K562 (cell line): ENCODE measurements at regions not wholly inside any gene's neighbourhood (a gene's known extent, or its start where the extent isn't known, plus 50 kb on each side); places are given as distances from the start of the nearest gene placed in this dataset.

ENCODE experiments used
- MAX ChIP-seq: sonication (generic); formaldehyde crosslinking; IDR thresholded peaks from 2 replicates; pipeline ENCODE4 v1.9.0; 2022; ENCODE audit warnings: mild to moderate bottlenecking, missing genetic modification reagents
- MTA2 ChIP-seq: fragments of 450-650 bp; IDR thresholded peaks from 2 replicates; pipeline ENCODE4 v1.6.1; 2016; ENCODE audit warnings: low read depth
- REST ChIP-seq, 2 experiments: fragments of 450-650 bp; formaldehyde crosslinking in 1 of 2; IDR thresholded peaks; 2 replicates each; pipeline versions ENCODE4 v1.4.0 to v1.6.1; 2014 to 2020; ENCODE audit warnings: mild to moderate bottlenecking in 2 of 2, borderline replicate concordance in 1 of 2, low read depth in 1 of 2
- XRCC4 ChIP-seq: IDR thresholded peaks from one replicate; pipeline ENCODE4 v1.6.1; 2011; ENCODE audit not compliant: insufficient read depth, insufficient read length; ENCODE audit errors: extremely low read depth

GRCh38 chr14:87233266-87233665 lies 759.7 kb downstream of the GALC start (continued):
- TF ChIP-seq REST (IDR thresholded peaks at IDR 0.05; ENCODE audit: borderline replicate concordance) = no peak
- no peak for TF ChIP-seq REST (CRISPR knock-in tag; IDR thresholded peaks at IDR 0.05; ENCODE audit: low read depth)
- no peak for TF ChIP-seq MAX (CRISPR knock-in tag)
- no peak for TF ChIP-seq XRCC4
- no peak for TF ChIP-seq MTA2
